ENCODE measurements at regions not wholly inside any gene's neighbourhood (a gene's known extent, or its start where the extent isn't known, plus 50 kb on each side); places are given as distances from the start of the nearest gene placed in this dataset.

DNA sequence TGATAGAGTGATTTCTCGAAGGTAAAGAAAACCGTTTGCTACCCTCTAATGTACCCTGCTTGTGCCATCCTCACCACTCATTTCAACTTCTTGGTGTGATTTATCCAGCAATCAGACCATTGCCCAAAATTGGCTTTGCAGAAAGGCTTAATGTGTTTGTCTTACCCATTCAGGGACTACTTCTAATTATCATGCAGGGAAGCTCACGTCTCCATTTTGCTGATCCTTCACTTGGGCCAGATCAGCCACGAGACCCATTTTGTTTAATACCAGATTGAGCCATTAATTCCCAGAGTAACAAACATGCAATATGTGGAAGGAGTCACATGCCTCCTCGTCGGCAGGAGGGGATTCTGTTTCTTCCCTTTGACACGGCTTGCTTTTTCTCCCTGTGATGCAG, 51.1 kb upstream of the CRY1 start:
- TF ChIP-seq POLR2AphosphoS5 (IDR thresholded peaks at IDR 0.05; ENCODE audit: low read depth, low read length), result no peak
- no peak for TF ChIP-seq REST (IDR thresholded peaks at IDR 0.05; ENCODE audit: insufficient read depth in 1 of 2, low read depth in 2 of 2, low read length in 2 of 2)
- TF ChIP-seq TAF1 (IDR thresholded peaks at IDR 0.05; ENCODE audit: borderline replicate concordance, insufficient read depth, low read length), result no peak
- TF ChIP-seq SIN3A (IDR thresholded peaks at IDR 0.05; ENCODE audit: borderline replicate concordance, insufficient read depth, low read length), result no peak
